Stimulated activated CD8-positive, alpha-beta memory T cell treated with anti-CD3 and anti-CD28 coated beads, Interleukin-7, amount 100 ng/mL, for 4 hours (primary cell): ENCODE measurements at regions not wholly inside any gene's neighbourhood (a gene's known extent, or its start where the extent isn't known, plus 50 kb on each side); places are given as distances from the start of the nearest gene placed in this dataset.
"Not testable (repeated sequence)": the region's sequence is repeated elsewhere in the genome, so short reads cannot be mapped to it uniquely, and the experiment has no call there.

Experiments
- DNase-seq, 2 donors: peaks; one replicate each; pipeline ENCODE4 v3.0.0-alpha.2; 2020; ENCODE audit warnings: low read depth in 2 of 2

GRCh38 chr13:87093399-87093798 is 577.8 kb upstream of the SLITRK5 start:
- DNase-seq, result no peak

GRCh38 chr13:87094646-87095045 is 576.5 kb upstream of the SLITRK5 start:
- no peak for DNase-seq

- no peak for DNase-seq
These were observed 570.7 kb upstream of the SLITRK5 start for GRCh38 chr13:87100431-87100830.

- DNase-seq, result no peak
These were observed 563.5 kb upstream of the SLITRK5 start for GRCh38 chr13:87107651-87108050.

- no peak for DNase-seq
These were observed 550.7 kb upstream of the SLITRK5 start for GRCh38 chr13:87120476-87120875.

GRCh38 chr13:87122551-87122950 is 548.6 kb upstream of the SLITRK5 start:
- no peak for DNase-seq

GRCh38 chr13:87123987-87124784 is 547.0 kb upstream of the SLITRK5 start:
- no peak for DNase-seq

GRCh38 chr13:87124785-87125074 is 546.4 kb upstream of the SLITRK5 start:
- DNase-seq, result no peak

GRCh38 chr13:87128036-87128435 is 543.1 kb upstream of the SLITRK5 start:
- DNase-seq, result no peak

- DNase-seq, result no peak
These were observed 542.7 kb upstream of the SLITRK5 start for GRCh38 chr13:87128491-87128890.

- no peak for DNase-seq
These were observed 541.4 kb upstream of the SLITRK5 start for GRCh38 chr13:87129602-87130300.

GRCh38 chr13:87130423-87130822 is 540.7 kb upstream of the SLITRK5 start:
- no peak for DNase-seq

- DNase-seq, result no peak
These were observed 539.6 kb upstream of the SLITRK5 start for GRCh38 chr13:87131611-87132010.

GRCh38 chr13:87138866-87139265 is 532.3 kb upstream of the SLITRK5 start:
- DNase-seq, result no peak

GRCh38 chr13:87147076-87147475 is 524.1 kb upstream of the SLITRK5 start:
- no peak for DNase-seq

- DNase-seq, result no peak
These were observed 517.8 kb upstream of the SLITRK5 start for GRCh38 chr13:87153371-87153770.

- DNase-seq, result no peak
These were observed 504.8 kb upstream of the SLITRK5 start for GRCh38 chr13:87166348-87166747.

- no peak for DNase-seq
These were observed 502.8 kb upstream of the SLITRK5 start for GRCh38 chr13:87168390-87168789.

GRCh38 chr13:87169337-87169736 is 501.8 kb upstream of the SLITRK5 start:
- DNase-seq, result no peak

- DNase-seq, result no peak
These were observed 498.9 kb upstream of the SLITRK5 start for GRCh38 chr13:87172166-87172835.

GRCh38 chr13:87185138-87185537 is 486.0 kb upstream of the SLITRK5 start:
- DNase-seq, result not testable (repeated sequence)

GRCh38 chr13:87186647-87187046 is 484.5 kb upstream of the SLITRK5 start:
- not testable (repeated sequence) for DNase-seq

GRCh38 chr13:87191485-87191884 is 479.7 kb upstream of the SLITRK5 start:
- DNase-seq, result not testable (repeated sequence)
